ENCODE measurements at regions not wholly inside any gene's neighbourhood (a gene's known extent, or its start where the extent isn't known, plus 50 kb on each side); places are given as distances from the start of the nearest gene placed in this dataset.

DNA sequence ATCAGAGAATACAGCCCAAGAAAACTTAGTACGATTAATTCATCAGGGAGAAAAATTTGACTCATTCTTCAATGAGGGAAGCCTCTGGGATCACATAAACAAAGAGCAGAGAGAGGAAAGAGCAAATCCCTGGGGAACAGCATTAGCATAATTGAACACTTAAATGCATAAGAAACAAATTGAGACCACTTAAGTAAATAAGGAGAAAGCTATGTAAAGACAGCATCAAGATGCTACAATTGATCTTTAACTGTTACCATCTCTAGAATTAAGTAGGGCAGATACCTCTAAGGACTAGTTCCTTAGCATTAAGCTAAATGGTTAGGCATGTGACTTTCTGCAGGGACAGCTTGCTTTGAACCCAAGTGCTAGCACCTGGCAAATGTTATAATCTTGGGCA, 265.1 kb upstream of the NEGR1 start:
- no peak for ATAC-seq
- Mint-ChIP-seq H3K4me1 (no peaks in the 10 kb centered on the region), H3K4me3 (no peak overlapping the region), H3K27ac (no peak overlapping the region), H3K27me3 (no peaks in the 10 kb centered on the region), H3K9me3 (no peaks in the 10 kb centered on the region)
- DNase-seq: no peak

DNA sequence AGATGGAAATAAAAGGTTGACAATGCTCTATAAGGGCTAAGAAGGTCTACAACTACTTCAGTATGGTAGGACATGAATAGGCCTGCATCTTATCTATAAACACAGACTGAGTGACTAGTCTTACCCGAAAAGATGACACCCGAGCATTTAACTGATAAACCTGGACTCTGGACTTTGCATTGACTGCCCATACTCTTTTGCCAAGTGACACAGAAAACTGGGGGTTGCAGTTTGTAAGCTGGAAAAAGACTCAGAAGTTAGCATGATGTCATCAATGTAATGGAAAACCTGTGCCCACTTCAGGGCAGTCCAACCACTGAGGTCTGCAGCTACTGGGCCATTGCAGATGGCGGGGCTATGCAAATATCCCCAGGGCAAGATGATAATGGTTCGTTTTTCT, 258.3 kb upstream of the NEGR1 start:
- H3K27me3 Mint-ChIP-seq: no peaks in the 10 kb centered on the region
- no peak overlapping the region for H3K27ac Mint-ChIP-seq
- H3K4me3 Mint-ChIP-seq: no peak overlapping the region
- H3K4me1 Mint-ChIP-seq: no peaks in the 10 kb centered on the region
- H3K9me3 Mint-ChIP-seq: peaks cover 0 to 4% of the 10 kb centered on the region in 2 donors
- DNase-seq (no peak), ATAC-seq (no peak)

DNA sequence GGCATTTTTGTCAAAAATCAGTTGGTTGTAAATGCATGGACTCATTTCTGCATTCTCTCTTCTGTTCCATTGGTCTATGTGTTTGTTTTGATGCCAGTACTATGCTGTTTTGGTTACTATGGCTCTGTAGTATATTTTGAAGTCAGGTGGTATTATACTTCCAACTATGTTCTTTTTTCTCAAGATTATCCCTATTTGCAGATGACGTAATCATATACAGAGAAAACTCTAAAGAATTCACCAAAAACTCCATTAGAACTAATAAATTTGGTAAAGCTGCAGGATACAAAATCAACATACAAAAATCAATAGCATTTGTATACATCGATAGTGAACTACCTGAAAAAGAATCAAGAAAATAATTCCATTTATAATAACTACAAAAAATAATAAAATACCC, 253.1 kb upstream of the NEGR1 start:
- Mint-ChIP-seq H3K4me1 (no peaks in the 10 kb centered on the region), H3K27me3 (no peaks in the 10 kb centered on the region), H3K27ac (no peak overlapping the region), H3K4me3 (no peak overlapping the region), H3K9me3 (peaks cover 6 to 8% of the 10 kb centered on the region in 2 donors)
- DNase-seq (no peak), ATAC-seq (no peak)

DNA sequence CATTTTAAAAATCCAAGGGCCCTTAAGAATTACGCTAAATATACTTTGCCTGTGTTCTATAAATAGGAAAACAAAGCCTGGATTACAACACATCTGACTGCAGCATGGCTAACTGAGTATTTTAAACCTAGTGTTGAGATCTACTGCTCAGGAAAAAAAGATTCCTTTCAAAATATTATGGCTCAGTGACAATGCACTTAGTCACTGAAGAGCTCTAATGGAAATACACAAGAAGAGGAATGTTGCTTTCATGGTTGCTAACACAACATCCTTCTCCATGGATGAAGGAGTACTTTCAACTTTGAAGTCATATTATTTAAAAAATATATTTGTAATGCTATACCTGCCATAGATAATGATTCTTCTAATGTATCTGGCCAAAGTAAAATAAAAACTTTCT, 248.3 kb upstream of the NEGR1 start:
- H3K9me3 Mint-ChIP-seq: peaks cover 6 to 8% of the 10 kb centered on the region in 2 donors
- DNase-seq (no peak), ATAC-seq (no peak)
- no peaks in the 10 kb centered on the region for H3K27me3 Mint-ChIP-seq
- H3K27ac Mint-ChIP-seq: no peak overlapping the region
- H3K4me3 Mint-ChIP-seq: no peak overlapping the region
- H3K4me1 Mint-ChIP-seq: no peaks in the 10 kb centered on the region

DNA sequence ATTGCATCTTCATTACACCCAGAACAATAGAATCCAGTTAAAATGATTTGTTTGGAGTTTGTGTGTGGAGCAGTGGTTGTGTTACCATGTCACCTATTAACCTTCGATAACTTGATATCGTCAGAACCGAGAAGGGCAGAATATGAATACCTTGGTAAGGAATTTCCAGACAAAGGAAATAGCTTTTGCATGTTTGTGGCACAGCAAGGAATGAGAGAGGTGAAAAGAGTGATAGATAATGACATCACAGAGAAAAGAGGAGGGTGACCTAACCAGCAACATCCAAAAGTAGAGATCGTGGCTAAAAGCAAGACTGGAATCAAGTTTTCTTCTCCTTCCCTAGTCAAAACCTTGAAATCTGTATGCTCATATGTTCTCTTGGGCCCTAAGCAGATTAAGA, 244.6 kb upstream of the NEGR1 start:
- H3K27me3 Mint-ChIP-seq: no peaks in the 10 kb centered on the region
- H3K4me1 Mint-ChIP-seq: no peaks in the 10 kb centered on the region
- no peak for DNase-seq

DNA sequence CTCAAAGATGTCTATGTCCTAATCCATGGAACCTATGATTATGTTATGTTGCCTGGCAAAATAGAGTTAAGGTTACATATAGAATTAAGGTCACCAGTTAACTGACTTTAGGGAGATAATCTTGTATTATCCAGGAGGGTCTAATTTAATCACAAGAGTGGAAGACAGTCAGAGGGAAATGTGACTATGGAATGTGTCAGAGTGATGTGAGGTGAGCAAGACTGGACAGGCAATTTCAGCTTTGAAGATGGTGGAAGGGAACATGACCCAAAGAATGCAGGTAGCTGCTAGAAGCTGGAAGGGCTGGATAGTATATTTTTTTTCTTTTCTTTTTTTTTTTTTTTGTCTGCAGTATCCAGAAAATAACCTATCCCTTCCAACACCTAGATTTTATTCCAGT, 241.7 kb upstream of the NEGR1 start:
- ATAC-seq: no peak
- no peaks in the 10 kb centered on the region for H3K4me1 Mint-ChIP-seq
- H3K27me3 Mint-ChIP-seq: no peaks in the 10 kb centered on the region
- no peak overlapping the region for H3K27ac Mint-ChIP-seq
- no peak for DNase-seq
- no peaks in the 10 kb centered on the region for H3K9me3 Mint-ChIP-seq
- no peak overlapping the region for H3K4me3 Mint-ChIP-seq

More for the DNA sequence above, 244.6 kb upstream of the NEGR1 start:
- Mint-ChIP-seq H3K27ac (no peak overlapping the region), H3K9me3 (peaks cover 4 to 6% of the 10 kb centered on the region in 2 donors), H3K4me3 (no peak overlapping the region)
- no peak for ATAC-seq

DNA sequence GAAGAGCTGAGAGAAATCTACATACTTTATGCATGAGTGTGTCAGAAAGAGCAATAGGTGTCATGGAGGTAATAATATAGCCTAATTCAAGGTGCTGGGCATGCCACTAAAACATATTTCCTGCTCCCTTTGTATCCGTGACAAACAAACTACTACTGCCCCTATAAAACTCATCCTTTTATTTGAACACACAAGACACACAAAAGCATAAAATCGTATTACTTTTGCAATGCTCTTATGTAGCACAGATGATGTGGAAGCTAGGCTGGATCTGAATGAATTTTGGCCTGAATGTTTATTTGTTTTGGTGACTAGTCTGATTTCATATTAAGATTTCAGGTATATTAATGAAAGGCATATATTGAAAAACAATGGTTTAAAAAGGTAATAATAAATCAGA, 239.3 kb upstream of the NEGR1 start:
- no peak for ATAC-seq
- no peaks in the 10 kb centered on the region for H3K9me3 Mint-ChIP-seq
- H3K4me3 Mint-ChIP-seq: no peak overlapping the region
- no peaks in the 10 kb centered on the region for H3K27me3 Mint-ChIP-seq
- no peak for DNase-seq
- H3K4me1 Mint-ChIP-seq: no peaks in the 10 kb centered on the region
- no peak overlapping the region for H3K27ac Mint-ChIP-seq

DNA sequence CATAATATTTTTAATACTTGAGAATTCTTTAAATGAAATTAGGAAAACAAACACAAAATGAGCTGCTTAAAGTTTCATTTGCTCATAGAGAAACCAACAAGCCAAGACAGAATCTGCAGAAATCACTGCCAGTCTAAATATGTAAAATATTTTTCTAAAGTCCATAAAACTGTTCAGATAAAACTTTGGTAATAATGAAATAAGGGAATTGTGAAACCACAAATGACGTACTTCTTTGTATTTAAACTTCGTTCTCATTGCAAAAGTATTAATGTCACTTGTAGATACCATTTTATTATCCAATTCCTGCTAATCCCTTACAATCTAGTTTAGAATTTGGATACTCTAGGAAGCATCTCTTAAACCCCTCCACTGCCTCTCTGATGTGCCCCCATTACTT, 234.5 kb upstream of the NEGR1 start:
- Mint-ChIP-seq H3K27ac (no peak overlapping the region), H3K9me3 (no peaks in the 10 kb centered on the region), H3K4me3 (no peak overlapping the region), H3K4me1 (no peaks in the 10 kb centered on the region), H3K27me3 (no peaks in the 10 kb centered on the region)
- DNase-seq (no peak), ATAC-seq (no peak)

DNA sequence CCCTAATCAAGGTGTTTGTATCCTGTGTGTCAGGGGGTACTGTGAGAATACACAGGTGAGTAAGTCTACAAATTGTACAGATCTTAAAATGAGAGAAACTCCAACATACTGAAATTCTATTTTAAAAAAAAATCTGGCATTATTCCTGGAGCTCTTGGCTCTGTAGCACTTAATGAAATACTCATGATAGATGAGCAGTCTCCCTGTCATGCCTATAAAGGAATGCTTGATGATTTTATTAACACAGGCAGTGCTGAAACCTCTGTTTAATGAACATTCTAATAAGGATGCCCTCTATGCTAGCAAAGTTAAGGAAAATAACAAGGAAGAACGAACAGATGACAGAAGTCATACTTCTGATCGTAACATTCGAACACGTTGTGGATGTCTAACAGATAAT, 233.9 kb upstream of the NEGR1 start:
- H3K27me3 Mint-ChIP-seq: no peaks in the 10 kb centered on the region
- H3K27ac Mint-ChIP-seq: no peak overlapping the region
- H3K9me3 Mint-ChIP-seq: no peaks in the 10 kb centered on the region
- no peak for ATAC-seq
- H3K4me1 Mint-ChIP-seq: no peaks in the 10 kb centered on the region
- no peak for DNase-seq
- no peak overlapping the region for H3K4me3 Mint-ChIP-seq

DNA sequence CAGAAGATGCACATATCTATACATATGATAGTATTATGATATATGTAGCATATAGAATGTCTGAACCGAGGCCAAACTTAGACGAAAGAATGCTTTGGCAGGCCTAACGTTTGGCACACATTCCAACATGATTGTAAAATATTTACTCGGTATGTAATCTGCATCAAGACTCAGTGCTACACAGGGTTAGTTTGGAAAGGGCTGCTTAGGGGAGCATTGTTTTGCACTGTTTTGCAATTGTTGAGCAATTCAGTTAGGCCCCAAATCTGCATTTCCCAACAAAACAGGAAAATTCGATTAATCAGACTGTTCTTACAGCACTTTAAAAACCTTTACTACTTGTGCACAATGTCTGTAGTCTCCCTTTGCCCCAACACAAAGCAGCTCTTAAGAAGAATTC, 216.0 kb upstream of the NEGR1 start:
- ATAC-seq: no peak

DNA sequence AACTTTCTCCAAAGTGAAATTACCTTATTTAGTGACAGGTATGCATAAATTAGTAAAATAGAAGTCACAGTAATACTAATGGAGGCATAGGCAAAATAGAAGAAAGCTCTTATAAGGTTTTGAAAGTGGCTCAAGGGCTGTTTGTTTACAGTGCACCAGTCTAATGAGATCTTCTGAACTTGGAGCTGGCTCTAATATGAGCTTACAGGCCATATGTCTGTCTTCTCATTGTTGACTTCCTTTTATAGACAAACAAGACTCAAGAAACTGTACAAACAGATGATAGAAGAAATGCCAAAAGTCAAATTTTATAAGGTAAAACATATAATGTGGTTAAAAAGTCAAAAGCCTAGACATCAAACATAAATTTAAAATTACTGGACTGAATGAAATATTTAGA, 207.5 kb upstream of the NEGR1 start:
- Mint-ChIP-seq H3K4me1 (no peaks in the 10 kb centered on the region), H3K9me3 (peaks cover 0 to 4% of the 10 kb centered on the region in 2 donors), H3K27me3 (no peaks in the 10 kb centered on the region), H3K4me3 (no peak overlapping the region), H3K27ac (no peak overlapping the region)
- DNase-seq (no peak), ATAC-seq (no peak)

More for the DNA sequence above, 216.0 kb upstream of the NEGR1 start:
- H3K9me3 Mint-ChIP-seq: no peaks in the 10 kb centered on the region
- H3K4me3 Mint-ChIP-seq: no peak overlapping the region
- no peak overlapping the region for H3K27ac Mint-ChIP-seq
- H3K4me1 Mint-ChIP-seq: no peaks in the 10 kb centered on the region
- no peak for DNase-seq
- no peaks in the 10 kb centered on the region for H3K27me3 Mint-ChIP-seq

DNA sequence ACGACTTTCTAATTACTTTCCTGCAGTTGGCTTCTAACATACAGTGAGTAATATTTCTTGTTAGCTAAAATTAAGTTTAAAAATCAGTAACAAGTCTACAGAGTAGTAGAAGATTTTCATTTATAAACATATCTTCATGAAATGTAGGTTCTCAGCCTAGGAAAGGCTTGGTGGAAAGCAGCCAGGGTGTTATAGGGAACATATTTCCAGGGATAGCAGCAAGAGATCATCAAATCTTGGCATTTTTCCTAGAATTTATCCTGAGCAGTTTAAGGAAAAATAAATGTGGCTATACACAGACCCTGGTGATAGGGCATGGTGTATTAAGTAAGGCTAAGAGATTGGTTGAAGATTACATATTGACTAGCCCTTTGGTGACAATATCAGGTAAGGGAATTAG, 203.5 kb upstream of the NEGR1 start:
- DNase-seq: no peak
- no peak overlapping the region for H3K27ac Mint-ChIP-seq
- no peaks in the 10 kb centered on the region for H3K27me3 Mint-ChIP-seq
- H3K9me3 Mint-ChIP-seq: no peaks in the 10 kb centered on the region
- H3K4me1 Mint-ChIP-seq: peaks cover 6% of the 10 kb centered on the region
- H3K4me3 Mint-ChIP-seq: no peak overlapping the region
- ATAC-seq: no peak

DNA sequence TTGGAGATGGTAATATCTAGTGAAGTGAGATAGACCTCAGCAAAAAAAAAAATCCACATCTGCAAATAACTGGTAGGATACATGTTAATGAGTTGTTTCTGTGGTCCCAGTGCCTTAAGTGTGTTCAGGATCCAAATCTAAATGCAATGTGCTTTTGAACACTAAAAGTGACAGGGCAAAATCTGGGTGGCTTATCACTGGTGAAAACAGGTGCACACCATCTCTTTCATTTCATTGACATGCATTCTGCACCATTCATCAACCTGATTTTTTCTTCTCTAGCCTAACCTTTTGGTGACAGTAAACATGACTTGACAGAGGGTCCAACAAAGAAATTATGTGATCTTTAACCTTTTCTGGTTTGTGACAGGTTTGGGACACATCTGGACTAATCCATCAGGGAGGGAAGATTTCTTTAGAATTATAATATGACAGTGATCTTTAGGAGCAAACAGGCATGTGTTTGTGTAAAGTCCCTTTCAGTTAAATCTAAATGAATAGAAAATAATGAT, 201.6 kb upstream of the NEGR1 start:
- Mint-ChIP-seq H3K27ac (peak overlapping the region in 1 of 2 donors; percentile 4), H3K4me3 (no peak overlapping the region), H3K9me3 (peaks cover 0 to 19% of the 10 kb centered on the region in 2 donors), H3K27me3 (no peaks in the 10 kb centered on the region), H3K4me1 (peaks cover 6% of the 10 kb centered on the region)
- no peak for ATAC-seq
- DNase-seq: no peak

DNA sequence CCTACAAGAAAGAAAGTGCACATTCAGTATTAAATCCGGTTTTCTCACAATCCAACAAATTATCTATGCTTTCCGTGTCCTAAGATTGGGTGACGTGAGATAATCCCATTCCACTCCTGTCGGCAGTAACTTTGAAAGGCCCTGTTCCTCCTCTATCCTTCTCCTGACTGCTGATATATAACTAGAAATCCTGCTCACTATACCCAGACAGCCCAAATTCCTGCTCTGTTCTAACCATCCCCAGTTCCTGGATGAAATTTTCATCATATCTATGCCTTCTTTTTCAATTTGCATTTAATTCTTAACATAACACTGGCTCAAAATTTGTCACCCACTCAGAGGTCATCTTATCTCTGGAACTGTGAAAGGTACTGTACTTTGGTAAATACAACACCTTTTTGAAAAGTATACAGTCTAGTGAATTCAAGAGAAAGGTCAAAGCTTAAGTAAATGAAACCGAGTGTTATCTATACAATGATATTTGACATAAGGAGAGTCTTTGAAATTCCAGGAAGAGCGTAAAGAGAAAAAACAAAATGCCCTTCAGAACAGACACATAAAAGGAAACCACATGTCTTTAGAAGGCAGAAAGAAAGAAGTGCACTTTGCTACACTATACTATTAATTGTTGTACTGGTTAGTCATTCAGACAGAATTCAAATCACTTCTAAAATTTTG, 200.5 kb upstream of the NEGR1 start:
- Mint-ChIP-seq H3K4me3 (no peak overlapping the region), H3K27me3 (no peaks in the 10 kb centered on the region), H3K4me1 (peaks cover 6% of the 10 kb centered on the region), H3K27ac (no peak overlapping the region), H3K9me3 (peaks cover 0 to 22% of the 10 kb centered on the region in 2 donors)
- DNase-seq: no peak
- no peak for ATAC-seq

DNA sequence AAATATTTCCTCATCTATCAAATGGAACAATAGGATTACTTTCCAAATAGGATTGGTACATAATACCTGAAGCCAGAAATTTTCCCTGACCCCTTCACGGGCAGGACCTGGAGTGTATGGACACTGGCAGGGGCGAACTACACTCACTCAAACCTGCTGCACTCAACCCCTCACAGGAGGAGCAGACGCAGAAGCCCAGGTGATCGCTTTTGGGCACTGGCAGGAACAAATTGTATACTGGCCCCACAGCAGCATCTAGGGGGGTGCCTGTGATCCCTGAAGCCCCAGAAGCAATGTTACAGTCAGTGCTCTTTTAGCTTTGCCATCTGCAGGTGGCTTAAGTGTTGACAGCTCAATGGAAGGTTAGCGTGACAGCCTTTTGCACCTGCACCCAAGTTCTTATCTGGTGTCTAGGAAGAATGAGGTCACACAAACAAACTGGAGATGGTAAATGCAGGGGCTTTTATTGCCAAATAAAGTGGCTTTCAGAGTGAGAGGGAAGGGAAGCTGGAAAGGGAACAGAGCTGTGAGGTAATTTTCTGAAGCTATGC, 199.2 kb upstream of the NEGR1 start:
- H3K9me3 Mint-ChIP-seq: peaks cover 0 to 22% of the 10 kb centered on the region in 2 donors
- ATAC-seq: no peak

DNA sequence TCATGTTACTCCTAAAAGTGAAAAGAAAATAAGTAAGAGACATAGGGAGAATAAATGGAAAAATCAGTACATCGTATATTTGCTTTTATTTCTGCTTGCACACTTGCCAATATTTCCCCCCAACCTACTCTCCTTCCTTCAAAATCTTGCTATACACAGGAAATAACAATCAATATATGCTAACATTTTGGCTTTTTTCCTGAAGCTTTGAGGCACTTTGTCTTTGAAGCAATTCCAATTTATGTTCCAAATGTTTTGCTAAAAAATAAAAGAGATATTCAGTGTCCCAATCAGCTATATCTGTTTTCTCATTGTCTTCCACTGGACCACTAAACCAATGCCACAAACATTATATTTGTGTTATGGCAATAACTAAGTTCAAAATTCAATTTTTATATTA, 184.0 kb upstream of the NEGR1 start:
- H3K4me3 Mint-ChIP-seq: no peak overlapping the region
- H3K4me1 Mint-ChIP-seq: no peaks in the 10 kb centered on the region
- H3K9me3 Mint-ChIP-seq: peaks cover 0 to 9% of the 10 kb centered on the region in 2 donors
- no peak for ATAC-seq
- H3K27ac Mint-ChIP-seq: no peak overlapping the region
- no peaks in the 10 kb centered on the region for H3K27me3 Mint-ChIP-seq
- DNase-seq: no peak

More for the DNA sequence above, 199.2 kb upstream of the NEGR1 start:
- H3K27ac Mint-ChIP-seq: no peak overlapping the region
- H3K27me3 Mint-ChIP-seq: no peaks in the 10 kb centered on the region
- DNase-seq: no peak
- H3K4me1 Mint-ChIP-seq: peaks cover 6% of the 10 kb centered on the region
- H3K4me3 Mint-ChIP-seq: no peak overlapping the region

Data from stimulated activated naive CD8-positive, alpha-beta T cell treated with anti-CD3 and anti-CD28 coated beads, Interleukin-15, amount 100 ng/mL, for 72 hours (primary cell).